ENCODE measurements at regions not wholly inside any gene's neighbourhood (a gene's known extent, or its start where the extent isn't known, plus 50 kb on each side); places are given as distances from the start of the nearest gene placed in this dataset.

DNA sequence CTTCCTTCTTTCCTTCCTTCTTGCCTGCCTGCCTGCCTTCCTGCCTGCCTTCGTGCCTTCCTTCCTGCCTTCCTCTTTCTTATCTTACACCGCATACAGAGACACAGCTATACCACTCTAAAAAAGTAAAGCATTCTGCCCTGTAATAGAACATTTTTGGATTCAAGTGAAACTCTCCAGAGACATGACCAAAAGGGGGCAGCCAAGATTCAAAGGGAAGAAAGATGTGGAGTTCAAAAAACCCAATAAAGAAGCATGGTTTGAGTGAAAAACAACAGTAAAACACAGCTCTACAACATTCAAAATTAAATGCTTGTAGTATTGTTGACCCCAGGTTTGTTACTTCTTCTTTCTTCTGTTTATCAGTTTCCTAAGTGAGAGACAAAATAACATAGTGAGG, 914.9 kb upstream of the PCDH7 start:
- H3K4me3 ChIP-seq (ENCODE audit: low read depth, low read length): no peak overlapping the region
- H3K27ac ChIP-seq: no peak overlapping the region
- no peaks in the 10 kb centered on the region for H3K36me3 ChIP-seq
- H3K9me3 ChIP-seq (ENCODE audit: severe bottlenecking): no peaks in the 10 kb centered on the region
- peak; percentile 29 for DNase-seq
- no peaks in the 10 kb centered on the region for H3K27me3 ChIP-seq (ENCODE audit: insufficient read depth, low read depth, severe bottlenecking)
- TF ChIP-seq, protein P1, sequence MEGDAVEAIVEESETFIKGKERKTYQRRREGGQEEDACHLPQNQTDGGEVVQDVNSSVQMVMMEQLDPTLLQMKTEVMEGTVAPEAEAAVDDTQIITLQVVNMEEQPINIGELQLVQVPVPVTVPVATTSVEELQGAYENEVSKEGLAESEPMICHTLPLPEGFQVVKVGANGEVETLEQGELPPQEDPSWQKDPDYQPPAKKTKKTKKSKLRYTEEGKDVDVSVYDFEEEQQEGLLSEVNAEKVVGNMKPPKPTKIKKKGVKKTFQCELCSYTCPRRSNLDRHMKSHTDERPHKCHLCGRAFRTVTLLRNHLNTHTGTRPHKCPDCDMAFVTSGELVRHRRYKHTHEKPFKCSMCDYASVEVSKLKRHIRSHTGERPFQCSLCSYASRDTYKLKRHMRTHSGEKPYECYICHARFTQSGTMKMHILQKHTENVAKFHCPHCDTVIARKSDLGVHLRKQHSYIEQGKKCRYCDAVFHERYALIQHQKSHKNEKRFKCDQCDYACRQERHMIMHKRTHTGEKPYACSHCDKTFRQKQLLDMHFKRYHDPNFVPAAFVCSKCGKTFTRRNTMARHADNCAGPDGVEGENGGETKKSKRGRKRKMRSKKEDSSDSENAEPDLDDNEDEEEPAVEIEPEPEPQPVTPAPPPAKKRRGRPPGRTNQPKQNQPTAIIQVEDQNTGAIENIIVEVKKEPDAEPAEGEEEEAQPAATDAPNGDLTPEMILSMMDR (IDR thresholded peaks at IDR 0.05; ENCODE audit: low read depth, low read length): peak; percentile 42

DNA sequence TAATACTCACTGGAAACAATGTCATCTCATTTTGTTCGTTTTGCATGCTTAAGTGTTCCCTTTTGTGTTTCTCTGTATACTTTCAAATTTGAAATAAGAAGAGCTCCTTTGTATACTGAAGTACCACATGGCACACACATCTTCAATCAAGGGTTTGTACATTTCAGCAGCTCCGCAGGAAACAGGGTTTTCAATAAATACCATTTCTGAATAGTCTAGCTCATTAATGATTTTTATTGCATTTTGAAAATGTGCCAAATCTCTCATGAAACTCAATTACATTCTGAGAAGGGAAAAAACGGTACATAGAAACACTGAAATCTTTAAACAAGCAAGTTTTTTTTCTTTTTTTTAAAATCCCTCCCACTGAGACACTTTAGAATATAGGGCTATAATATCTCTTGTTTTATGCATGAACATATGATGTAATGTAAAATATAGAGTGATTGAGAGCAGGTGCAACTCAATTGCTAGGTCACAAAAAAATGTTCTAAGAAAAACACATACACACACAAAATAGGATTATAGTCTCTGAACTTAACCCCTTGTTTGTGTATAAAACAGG, 914.2 kb upstream of the PCDH7 start:
- H3K36me3 ChIP-seq: no peaks in the 10 kb centered on the region
- no peak overlapping the region for H3K4me3 ChIP-seq (ENCODE audit: low read depth, low read length)
- H3K27ac ChIP-seq: no peak overlapping the region
- TF ChIP-seq, protein P1 (IDR thresholded peaks at IDR 0.05; ENCODE audit: low read depth, low read length): no peak
- H3K9me3 ChIP-seq (ENCODE audit: severe bottlenecking): no peaks in the 10 kb centered on the region
- H3K27me3 ChIP-seq (ENCODE audit: insufficient read depth, low read depth, severe bottlenecking): no peaks in the 10 kb centered on the region
- no peak for DNase-seq

DNA sequence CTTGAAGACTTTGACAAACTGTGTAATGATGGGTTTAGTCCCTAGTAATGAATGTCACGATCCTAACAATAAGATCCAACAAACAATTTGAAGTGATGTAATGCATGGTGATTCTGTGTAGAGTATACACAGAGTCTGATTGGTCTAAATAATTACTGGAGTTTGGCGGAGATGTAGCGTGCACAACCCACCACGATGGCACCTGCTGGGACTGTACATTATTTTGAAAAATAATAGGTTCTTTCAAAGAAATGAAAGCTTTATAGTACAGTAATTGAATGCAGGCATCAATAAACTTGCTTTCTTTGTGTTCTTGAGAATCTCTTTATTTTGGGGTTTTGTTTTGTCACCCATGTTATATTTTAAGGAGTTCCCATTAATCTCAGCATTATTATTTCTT, 902.2 kb upstream of the PCDH7 start:
- Histone ChIP-seq H3K27ac (no peak overlapping the region), H3K9me3 (ENCODE audit: severe bottlenecking) (no peaks in the 10 kb centered on the region), H3K27me3 (ENCODE audit: insufficient read depth, low read depth, severe bottlenecking) (no peaks in the 10 kb centered on the region), H3K4me3 (ENCODE audit: low read depth, low read length) (no peak overlapping the region), H3K36me3 (no peaks in the 10 kb centered on the region)
- TF ChIP-seq, protein P1 (IDR thresholded peaks at IDR 0.05; ENCODE audit: low read depth, low read length): no peak
- DNase-seq: no peak

DNA sequence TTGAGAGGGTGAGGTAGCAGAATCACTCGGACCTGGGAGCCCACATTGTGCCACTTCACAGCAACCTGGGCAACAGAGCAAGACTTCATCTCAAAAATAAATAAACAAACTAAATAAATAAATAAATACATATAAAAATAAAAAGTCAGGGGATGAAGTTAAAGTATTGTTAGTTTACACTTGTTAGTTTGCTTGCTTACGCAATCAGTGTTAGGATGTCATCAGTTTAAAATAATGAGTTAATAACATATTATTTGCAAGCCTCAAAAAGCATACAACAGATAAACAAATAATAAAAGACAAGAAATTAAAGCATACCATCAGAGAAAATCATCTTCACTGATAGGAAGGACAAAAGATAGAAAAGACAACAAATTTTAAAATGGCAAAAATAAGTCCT, 891.1 kb upstream of the PCDH7 start:
- Histone ChIP-seq H3K9me3 (ENCODE audit: severe bottlenecking) (no peaks in the 10 kb centered on the region), H3K4me3 (ENCODE audit: low read depth, low read length) (no peak overlapping the region), H3K27ac (no peak overlapping the region), H3K36me3 (no peaks in the 10 kb centered on the region), H3K27me3 (ENCODE audit: insufficient read depth, low read depth, severe bottlenecking) (no peaks in the 10 kb centered on the region)
- DNase-seq: no peak
- TF ChIP-seq, protein P1 (IDR thresholded peaks at IDR 0.05; ENCODE audit: low read depth, low read length): no peak

DNA sequence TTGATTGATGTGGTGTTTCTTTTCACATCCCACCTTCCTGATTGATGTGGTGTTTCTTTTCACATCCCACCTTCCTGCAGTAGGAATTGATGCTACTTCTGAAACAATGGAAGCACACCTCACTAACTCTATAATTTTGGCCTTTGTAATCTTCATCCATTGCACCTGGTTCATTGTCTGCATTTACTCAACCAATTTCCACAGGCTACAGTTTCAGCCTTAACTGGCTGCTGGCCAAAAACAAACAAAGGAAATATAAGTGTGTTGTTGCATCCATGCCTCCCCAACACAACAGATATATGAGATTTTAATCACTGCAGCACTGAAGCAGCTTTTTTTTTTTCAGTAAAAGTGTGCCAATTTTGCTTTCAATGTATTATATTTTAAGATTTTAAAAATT, 867.6 kb upstream of the PCDH7 start:
- TF ChIP-seq, protein P1 (IDR thresholded peaks at IDR 0.05; ENCODE audit: low read depth, low read length): no peak
- Histone ChIP-seq H3K36me3 (no peaks in the 10 kb centered on the region), H3K4me3 (ENCODE audit: low read depth, low read length) (no peak overlapping the region), H3K27me3 (ENCODE audit: insufficient read depth, low read depth, severe bottlenecking) (no peaks in the 10 kb centered on the region), H3K27ac (no peak overlapping the region), H3K9me3 (ENCODE audit: severe bottlenecking) (no peaks in the 10 kb centered on the region)
- DNase-seq: no peak

DNA sequence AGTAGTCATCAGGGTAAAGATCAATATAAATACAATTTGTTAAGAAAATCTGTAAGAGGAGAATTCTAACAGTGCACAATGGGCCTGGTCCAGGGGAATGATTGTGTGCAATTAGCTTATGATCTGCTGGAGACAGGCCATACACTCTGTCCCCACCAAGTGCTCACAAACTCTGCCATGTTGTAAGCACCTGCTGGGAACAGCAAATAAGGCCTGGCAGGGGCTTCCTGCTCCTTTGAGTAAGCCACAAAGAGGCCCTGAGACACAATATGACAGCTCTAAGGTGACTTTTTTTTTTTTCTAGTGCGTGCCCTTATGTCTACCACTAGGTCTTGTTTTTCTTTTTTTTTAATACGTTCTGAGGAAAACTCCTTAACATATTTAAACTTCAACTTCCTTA, 866.3 kb upstream of the PCDH7 start:
- TF ChIP-seq, protein P1 (IDR thresholded peaks at IDR 0.05; ENCODE audit: low read depth, low read length): no peak
- no peaks in the 10 kb centered on the region for H3K9me3 ChIP-seq (ENCODE audit: severe bottlenecking)
- no peak for DNase-seq
- no peaks in the 10 kb centered on the region for H3K27me3 ChIP-seq (ENCODE audit: insufficient read depth, low read depth, severe bottlenecking)
- H3K4me3 ChIP-seq (ENCODE audit: low read depth, low read length): no peak overlapping the region
- H3K36me3 ChIP-seq: no peaks in the 10 kb centered on the region
- H3K27ac ChIP-seq: no peak overlapping the region

Measured in WERI-Rb-1 (cell line).